SK-N-MC (cell line): ENCODE measurements at regions not wholly inside any gene's neighbourhood (a gene's known extent, or its start where the extent isn't known, plus 50 kb on each side); places are given as distances from the start of the nearest gene placed in this dataset.

Experiments used
- EZH2 ChIP-seq: fragments of 200-600 bp; sonication (generic); IDR thresholded peaks from one replicate; pipeline ENCODE4 v1.6.1; 2017; ENCODE audit warnings: antibody characterized with exemption
- FOXP2 ChIP-seq: optimal IDR thresholded peaks from 2 replicates; pipeline ENCODE3; 2011; ENCODE audit warnings: mild to moderate bottlenecking, moderate library complexity; ENCODE audit not compliant: insufficient read depth; ENCODE audit errors: extremely low read length, control extremely low read depth
- POLR2AphosphoS5 ChIP-seq: IDR thresholded peaks from 2 replicates; pipeline ENCODE4 v1.6.1; 2012; ENCODE audit warnings: mild to moderate bottlenecking, low read depth, low read length, borderline replicate concordance

DNA sequence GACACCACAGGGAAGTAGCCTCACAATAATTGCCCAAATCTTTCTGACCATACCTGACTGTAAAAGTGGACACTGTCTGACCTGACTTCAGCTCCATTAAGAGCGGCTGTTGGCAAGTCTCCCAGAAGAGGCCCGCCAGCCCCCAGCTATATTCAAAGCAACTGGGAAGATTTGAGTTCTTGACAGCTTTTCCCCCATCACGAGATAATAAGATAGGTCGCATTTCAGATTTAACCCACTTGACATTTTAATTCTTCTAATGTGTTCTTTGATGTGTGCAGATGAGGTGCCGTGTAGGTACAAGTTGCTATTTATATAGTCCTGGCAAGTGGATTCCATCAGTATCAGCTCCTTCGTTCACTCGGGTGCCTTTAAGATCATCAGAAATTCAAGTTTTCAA, 345.7 kb downstream of the DRD1 start:
- TF ChIP-seq POLR2AphosphoS5 (no peak), EZH2 (no peak), FOXP2 (no peak)
